ENCODE measurements at regions not wholly inside any gene's neighbourhood (a gene's known extent, or its start where the extent isn't known, plus 50 kb on each side); places are given as distances from the start of the nearest gene placed in this dataset.
"Not testable (repeated sequence)": the region's sequence is repeated elsewhere in the genome, so short reads cannot be mapped to it uniquely, and the experiment has no call there.

DNA sequence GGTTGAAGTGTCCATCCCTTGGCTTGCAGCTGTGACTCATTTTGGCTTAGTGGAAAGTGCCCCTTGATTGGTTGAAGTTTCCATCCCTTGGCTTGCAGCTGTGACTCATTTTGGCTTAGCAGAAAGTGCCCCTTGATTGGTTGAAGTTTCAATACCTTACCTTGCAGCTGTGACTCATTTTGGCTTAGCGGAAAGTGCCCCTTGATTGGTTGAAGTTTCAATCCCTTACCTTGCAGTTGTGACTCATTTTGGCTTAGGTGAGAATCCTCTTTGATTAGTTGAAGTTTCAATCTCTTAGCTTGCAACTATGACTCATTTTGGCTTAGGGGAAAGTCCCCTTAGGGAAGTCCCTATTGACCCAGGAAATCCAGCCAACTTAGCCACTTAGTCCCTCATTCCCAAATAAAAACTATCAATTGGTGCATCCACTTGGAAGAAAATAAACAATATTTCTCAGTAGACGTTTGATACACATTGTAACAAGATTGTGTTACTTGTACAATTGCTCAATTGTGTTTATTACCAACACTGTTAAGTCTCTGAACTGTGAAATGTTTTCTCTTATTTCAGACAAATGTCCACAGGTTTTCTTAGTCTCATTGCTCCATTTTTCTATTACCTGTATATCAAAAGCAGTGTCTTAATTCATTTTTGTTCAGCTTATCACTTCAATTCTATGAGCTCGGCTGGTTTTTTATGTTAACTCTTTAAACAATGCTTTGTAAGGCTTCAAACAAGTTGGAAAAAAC is 2308.8 kb upstream of the ACO1 start:
- DNase-seq: no peak

DNA sequence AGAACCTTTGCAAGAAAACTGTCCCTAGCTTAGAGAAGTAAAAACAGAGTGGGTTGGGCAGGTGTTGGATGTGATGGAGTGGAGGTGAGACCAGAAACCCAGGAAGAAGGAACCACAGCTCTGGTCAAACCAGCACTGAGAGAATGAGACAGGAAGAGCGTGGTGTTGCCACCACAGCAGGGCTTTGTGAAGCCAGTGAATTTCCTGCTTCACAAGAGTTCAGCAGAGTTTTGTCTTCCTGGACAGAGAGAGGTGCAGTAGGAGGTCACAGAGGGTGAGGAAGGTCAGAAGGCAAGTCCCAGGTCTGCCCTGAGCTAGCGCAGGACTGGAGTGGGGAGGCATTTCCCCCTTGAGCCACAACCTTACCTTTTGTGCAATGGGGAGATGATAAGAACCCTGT is 2306.2 kb upstream of the ACO1 start:
- DNase-seq: no peak

DNA sequence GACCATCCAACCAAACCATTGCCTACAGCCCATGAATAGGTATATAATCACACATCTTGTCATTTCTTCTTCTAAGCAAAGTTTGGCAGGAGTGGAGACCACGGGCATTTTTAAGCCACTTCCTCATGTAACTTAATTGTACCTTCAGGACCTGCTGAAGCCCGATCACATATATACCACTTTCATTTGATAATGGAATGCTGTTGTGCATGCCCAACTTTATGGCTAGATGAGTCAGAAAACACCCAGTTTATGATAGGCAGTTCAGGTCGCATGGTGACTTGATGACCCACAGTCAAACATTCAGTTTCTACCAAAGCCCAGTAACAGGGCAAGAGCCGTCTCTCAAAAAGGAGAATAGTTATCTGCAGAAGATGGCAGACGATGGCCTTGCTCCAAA is 2295.0 kb upstream of the ACO1 start:
- no peak for DNase-seq

DNA sequence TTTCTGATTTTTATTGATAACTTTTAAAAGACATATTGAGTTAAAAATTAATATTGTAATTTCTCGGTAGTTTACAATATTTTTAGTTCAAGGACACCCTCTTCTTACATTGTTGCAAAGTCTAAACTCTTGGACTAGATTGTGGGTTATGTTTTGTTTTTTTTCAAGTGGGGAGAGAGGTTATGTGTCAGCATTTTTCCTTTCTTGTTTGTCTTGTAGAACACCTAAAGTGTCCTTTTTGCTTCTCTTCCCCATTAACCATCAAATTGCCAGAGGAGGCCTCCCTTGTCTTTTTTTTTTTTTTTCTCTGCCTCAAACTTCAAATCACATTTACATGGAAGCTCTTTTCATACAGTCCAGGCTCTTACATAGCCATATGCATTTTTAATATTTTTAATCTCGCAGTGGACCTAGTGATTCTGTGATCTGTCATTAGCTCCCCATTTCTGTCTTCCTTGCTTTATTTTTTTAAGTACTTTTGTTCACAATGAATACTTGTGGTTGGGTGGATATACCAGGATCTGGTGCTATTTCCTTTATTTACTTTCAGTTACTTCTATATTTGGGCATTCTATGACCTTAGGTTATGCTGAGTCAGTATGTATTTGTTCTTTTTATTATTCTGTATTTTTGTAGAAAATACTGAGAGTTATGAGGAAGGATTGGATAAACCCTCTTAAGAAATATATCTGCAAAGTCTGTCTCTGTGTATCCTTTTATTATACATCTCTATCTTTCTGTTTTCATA is 2280.6 kb upstream of the ACO1 start:
- DNase-seq: no peak

DNA sequence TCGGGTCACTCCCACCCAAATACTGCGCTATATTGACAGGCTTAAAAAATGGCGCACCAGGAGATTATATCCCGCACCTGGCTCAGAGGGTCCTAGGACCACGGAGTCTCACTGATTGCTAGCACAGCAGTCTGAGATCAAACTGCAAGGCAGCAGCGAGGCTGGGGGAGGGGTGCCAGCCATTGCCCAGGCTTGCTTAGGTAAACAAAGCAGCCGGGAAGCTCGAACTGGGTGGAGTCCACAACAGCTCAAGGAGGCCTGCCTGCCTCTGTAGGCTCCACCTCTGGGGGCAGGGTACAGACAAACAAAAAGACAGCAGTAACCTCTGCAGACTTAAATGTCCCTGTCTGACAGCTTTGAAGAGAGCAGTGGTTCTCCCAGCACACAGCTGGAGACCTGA is 2277.3 kb upstream of the ACO1 start:
- not testable (repeated sequence) for DNase-seq

DNA sequence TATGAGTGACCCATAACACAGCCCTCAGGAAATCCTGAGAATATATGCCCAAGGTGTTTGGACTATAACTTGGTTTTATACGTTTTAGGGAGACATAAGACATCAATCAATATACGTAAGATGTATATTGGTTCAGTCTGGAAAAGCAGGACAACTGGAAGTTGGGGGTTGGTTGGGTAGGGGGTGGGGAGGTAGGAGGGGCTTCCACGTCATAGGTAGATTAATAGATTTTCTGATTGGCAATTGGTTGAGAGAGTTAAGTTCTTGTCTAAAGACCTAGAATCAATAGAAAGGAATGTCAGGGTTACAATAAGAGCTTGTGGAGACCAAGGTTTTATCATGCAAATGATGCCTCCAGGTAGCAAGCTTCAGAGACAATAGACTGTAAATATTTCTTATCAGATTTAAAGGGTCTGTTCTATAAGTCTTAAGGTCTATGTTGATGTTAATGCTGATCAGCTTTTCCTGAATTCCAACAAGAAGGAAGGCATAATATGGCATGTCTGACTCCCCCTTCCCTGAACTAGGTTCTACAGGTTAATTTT is 2267.7 kb upstream of the ACO1 start:
- DNase-seq: no peak

DNA sequence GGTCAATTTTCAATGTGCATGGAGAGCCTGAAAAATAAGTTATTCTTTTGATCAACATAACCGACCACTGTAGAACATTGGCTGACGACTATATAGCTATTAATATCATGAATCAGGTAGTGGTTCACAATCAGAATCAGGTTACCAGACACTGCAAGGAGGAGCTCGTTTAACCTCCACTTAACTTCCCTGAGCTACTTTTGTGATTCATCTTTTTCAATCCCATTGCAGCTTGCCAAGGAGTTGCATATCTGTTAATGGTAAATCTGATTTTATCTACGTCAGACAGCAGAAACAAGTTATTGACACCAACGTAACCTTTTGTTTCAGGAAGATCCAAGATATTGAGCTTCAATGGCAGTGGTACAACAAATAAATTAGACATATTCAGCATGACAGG is 2263.8 kb upstream of the ACO1 start:
- no peak for DNase-seq

DNA sequence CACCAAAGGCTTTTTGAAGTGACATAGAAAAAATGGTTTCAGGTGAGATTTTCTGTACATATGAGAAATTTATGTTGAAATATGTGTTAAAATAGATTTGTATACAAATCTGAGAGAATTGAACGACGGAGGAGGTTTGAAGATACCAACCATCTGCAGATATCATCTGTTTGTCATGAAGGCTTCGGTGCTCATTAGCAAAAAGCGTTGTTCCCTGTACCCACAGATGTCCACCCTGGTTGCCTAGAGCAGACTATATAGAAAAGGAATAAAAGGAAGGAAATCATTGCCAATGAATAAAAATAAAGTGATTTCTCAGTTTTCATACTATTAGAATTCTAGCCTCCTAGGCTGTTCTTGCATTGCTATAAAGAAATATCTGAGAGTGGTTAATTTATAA is 2262.8 kb upstream of the ACO1 start:
- no peak for DNase-seq

DNA sequence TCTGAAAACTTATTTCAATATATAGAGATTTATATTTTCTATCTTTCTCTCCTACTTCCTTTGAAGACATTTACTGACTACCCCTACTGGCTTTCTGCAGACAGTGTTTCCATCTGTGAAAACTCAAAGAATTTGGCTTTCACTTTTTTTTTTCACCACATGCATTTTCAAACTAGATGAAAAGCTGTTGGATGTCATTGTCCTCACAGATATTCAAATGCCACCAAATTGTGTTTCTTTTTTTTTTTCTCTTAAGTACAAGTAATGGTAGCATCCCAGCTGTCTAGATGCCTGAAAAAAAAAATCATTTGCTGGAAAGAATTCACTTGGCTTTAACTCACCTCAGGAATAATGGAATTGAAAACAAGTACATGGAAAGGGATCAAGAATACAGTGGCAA is 2258.6 kb upstream of the ACO1 start:
- no peak for DNase-seq

DNA sequence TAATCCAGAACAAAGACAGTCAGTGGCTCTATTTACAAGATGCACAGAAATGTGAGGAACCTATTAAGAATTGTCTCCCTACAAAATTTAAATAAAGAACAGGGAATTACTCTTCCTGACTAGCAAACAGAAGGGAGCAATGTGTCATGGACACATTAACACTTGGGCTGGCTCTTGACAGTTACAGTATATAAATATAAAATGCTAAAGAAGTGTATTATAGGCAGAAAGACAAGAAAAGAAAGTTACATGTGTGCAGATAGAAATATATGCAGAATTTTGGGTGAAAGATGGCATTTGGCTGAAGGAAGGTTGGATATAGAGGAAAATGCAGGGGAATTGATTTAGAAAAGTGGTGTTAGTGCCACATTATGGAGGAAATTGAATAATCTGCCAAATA is 2257.1 kb upstream of the ACO1 start:
- DNase-seq: no peak

DNA sequence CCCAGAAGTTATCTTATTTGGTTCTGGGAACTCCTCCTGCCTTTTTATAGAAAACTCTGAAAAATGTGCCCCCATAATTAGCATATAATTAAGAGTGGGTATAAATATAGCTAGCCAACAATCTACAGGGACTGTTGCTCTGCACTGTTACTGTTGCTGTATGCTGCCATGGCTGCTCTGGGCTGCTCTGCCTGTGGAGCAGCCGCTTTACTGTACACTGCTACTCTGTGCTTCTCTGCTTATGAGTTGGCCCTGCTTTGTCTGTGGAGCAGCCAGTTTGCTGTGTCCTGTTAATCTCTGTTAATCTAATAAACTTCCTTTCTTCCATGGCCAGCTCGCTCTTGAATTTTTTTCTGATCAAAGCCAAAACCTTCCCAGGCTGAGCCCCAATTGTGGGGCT is 2244.0 kb upstream of the ACO1 start:
- DNase-seq: no peak

DNA sequence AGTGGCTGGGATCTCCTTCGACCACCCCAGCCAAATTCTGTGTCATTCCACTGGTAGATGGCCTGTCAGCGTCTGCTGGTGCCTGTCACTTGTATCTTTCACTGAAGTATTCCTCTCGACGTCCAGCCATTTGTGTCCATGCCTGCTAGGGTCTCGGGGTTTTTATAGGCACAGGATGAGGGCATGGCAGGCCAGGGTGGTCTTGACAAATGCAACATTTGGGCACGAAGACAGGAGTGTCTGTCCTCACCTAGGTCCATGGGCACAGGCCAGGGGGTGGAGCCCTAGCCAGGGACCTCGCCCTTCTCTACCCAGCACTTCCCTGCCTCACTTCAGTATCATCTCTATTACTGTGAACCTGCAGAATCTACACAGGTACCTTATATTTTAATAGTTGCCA is 2223.9 kb upstream of the ACO1 start:
- no peak for DNase-seq

DNA sequence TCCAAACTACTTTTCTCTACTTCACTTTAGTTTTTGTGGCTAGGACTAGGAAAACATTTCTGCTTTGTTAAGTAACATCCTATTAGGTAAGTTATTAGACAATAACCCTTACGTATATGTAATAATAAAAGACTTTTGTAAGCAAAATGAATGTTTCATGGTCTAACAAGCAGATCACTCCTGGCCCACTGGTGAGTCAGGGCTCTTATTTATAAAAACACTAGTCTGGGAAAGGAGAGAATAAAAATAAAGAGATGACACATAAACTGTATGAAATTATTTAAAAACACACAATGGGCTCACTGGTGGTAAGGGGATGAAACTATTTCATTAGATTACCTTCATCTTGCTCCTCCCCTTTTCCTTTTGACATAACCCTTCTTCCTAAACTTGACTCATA is 2212.2 kb upstream of the ACO1 start:
- no peak for DNase-seq

DNA sequence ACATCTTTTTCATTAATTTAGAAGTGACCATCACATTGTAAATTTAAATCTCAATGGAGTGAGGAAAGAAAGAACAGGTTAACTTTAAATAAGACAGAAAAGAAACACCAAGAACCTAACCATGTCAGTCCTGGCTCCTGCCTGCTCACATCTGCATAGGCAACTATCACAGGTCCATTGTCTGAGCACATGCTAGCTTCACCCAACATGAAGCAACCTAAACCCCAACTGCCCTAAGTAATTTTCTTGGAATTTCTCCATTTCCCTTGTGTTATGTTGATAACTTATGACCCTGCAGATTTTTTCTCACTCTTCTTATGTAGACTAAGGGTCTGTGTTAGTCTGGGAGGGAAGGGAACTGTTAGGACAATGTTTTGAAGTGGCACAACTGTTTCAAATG is 2205.8 kb upstream of the ACO1 start:
- no peak for DNase-seq

DNA sequence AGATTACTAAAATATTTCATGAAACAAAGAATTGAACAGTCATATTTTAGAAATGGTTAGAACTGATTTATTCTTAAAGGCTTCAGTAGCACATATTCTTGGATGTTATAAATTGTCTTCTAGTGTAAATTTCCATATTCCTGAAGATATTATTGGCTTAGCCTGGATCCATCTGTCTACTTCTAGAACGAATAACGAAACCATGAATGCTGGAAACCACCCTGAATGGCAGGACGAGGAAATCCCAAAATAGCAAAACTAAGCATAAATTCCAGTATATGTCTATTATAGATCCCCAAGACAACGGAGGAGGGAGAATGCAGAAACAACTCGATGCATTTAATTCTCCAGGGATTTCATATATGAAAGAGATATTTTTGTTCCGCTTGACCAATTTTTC is 2191.0 kb upstream of the ACO1 start:
- DNase-seq: no peak

DNA sequence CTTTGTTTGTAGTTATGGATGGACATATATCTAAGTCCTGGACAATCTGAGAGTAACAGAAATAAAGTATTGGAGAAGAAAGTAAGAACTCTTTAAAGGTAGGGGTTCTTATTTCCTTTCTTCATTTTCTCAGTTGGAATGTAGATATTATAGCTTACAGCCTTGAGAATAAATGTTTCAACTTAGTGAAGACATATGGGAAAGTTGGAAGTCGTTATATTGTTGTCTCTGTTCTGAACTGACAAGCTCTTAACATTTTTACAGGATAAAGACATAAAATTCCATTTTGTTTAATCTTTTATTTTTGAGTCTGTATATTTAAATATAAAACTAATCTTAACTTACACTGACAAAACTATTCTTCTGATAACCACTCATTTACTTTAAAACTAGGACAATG is 2187.5 kb upstream of the ACO1 start:
- no peak for DNase-seq

DNA sequence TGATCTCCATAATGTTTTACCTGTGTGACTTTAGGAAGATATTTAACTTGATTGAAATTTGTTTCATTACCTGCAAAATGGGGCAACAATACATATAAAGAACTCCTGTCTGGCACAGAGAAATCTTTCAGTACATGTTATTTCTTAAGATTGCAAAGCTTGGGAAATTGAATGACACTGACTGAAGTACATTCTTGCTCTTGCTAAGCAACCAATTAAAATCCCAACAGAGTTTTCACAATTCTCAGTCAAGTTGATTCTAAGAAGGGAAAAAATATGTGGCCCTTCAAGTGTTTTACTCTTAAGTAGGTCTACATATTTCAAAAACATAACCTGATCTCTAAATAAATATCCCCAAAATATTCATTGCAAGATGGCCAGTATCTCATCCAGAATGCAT is 2187.0 kb upstream of the ACO1 start:
- DNase-seq: no peak

DNA sequence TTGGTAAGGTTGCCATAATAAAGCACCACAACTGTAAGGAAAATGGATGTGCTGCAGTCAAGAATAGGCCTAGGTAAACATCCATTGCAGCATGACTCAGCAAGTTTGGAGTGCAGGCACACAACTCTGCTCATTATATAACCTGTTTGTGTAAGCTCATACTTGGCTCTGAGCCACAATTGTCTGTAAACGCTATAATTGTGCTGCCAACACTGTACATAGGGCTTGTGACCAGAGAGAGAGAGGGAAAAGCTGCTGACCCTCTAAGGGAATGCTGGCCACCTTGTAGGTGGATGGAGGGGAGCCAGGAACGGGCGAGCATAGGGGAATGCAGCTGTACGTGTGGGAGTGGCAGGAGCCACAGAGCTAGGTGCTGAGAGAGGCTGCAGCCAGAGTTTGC is 2186.5 kb upstream of the ACO1 start:
- no peak for DNase-seq

DNA sequence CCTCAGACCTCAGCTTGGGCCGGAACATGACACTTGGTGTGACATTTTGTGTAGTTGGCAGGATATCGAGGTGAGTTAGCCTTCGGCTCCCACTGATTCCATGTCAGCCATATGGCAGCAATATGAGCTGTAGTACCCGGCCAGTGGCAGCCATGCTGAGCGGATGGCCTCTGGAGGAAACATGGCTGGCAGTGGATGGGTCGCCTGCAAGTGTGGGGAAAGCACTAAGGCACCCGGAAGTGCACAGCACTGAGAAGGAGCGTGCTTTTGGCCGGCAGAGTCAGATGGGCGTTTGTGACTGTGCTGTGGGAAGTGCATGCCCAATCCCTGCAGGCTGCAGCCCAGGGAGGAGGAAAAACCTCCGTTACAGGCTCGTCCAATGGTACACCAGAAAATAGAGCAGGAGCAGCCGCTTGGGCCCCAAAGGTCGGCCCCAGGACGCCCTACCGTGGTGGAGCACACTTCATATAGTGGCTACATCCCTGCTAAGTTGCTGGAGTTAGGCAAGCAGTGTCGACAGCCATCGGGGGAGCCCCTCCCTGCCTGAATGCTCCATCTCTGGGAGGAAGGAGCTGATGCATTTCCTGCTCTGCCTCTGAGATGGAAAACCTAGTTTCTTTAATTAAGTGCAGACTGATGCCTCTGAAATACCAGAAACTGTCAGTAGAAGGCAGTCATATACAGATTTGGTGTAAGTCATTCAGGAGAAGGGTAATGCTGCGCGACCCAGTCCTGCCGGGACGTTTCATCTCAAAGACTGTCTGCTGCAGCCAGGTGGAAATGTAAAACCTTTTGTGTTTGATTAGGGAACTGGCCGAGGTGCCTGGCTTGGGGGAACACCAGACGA is 2185.8 kb upstream of the ACO1 start:
- no peak for DNase-seq

DNA sequence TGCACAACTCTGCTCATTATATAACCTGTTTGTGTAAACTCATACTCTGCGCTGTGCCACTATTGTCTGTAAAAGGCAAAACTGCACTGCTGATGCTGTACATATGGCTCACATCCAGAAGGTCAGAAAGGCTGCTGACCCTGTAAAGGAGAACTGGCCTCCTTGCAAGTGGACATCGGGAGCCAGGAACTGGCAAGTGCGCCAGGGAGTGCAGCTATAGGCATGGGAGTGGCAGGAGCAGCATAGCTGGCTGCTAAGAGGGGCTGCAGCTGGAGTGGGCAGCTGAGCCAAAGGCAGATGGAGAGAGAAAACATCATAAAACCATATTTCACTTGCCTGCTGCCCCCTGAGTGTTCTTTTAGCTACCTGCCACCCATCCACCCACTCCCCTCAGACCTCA is 2183.4 kb upstream of the ACO1 start:
- DNase-seq: no peak

DNA sequence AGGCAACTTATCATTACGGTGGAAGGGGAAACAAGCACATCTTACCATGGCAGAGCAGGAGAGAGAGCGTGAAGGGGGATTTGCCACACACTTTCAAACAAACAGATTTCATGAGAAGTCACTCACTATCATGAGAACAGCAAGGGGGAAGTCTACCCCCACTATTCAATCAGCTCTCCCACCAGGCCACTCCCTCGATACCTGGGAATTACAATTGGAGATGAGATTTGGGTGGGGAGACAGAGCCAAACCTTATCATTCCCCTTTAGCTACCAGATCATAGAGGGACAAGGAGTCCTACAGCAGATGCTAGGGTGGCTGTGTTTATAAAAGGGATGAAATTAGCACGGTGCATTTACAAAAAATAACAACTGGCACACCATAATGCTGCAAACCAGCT is 2149.4 kb upstream of the ACO1 start:
- DNase-seq: no peak

DNA sequence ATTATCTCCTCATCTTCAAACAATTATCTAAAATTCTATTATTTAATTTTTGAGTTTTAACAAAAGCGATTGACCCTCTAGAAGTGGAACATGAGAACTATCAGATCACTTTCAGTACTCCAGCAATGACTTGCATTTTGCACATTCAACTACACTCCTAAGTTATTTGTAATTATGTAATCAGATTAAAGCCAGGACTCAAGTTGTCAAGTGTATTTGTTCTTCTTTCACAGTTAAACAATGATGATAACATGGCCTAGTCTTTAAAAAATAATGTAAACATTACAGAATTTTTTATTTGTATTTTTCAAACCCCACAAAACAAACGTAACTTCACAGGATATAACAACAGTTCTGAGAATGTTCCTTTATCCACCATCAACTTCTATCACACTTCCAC is 2148.9 kb upstream of the ACO1 start:
- no peak for DNase-seq

DNA sequence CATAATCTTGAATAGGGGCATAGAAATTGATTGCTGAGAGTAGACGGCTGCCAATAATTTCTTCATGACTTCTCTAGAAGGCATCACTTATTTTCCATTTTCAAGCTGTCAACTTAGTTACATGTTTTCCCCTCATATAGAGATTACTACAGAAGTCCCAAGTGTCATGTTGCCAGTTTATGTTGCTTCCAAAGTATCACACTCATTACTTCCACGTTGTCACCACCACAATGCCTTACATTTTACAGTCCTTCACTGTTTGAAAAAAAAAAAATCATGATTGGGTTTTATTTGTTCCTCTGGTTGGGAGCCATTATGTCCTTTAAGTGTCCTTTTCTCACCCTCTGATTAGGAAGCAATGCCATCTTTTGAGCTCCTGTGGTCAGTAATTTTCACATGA is 2144.6 kb upstream of the ACO1 start:
- no peak for DNase-seq
